Fibroblast of gingiva (primary cell): ENCODE measurements at regions not wholly inside any gene's neighbourhood (a gene's known extent, or its start where the extent isn't known, plus 50 kb on each side); places are given as distances from the start of the nearest gene placed in this dataset.
"Not testable (repeated sequence)": the region's sequence is repeated elsewhere in the genome, so short reads cannot be mapped to it uniquely, and the experiment has no call there.

Source experiments
- DNase-seq: peaks from one replicate; pipeline ENCODE4 v3.0.0-alpha.2; 2011; ENCODE audit warnings: low read depth

GRCh38 chr15:96470681-96471310 lies 140.3 kb downstream of the NR2F2 start:
- DNase-seq: no peak

DNA sequence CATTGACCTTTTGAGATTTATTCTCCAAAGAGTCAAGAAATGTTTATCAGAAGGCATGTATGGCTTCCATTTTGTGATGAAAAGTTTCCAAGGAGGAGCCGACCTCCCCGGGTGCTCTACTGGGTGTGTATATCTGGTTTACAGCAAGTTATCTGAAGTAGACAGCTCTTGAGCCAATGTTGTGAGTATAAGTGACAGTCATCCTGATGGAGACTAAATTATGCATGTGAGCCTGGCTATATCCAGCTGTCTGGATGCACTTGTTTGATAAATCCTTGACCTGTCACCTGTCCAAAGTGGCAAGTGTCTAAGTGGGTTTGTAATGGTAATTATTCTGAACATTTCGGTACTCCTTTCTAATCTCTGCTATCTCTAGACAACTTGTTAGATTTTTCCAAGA lies 142.2 kb downstream of the NR2F2 start:
- DNase-seq: no peak

GRCh38 chr15:96473556-96473955 lies 143.1 kb downstream of the NR2F2 start:
- no peak for DNase-seq

- no peak for DNase-seq
These were observed 143.7 kb downstream of the NR2F2 start for GRCh38 chr15:96474231-96474664.

DNA sequence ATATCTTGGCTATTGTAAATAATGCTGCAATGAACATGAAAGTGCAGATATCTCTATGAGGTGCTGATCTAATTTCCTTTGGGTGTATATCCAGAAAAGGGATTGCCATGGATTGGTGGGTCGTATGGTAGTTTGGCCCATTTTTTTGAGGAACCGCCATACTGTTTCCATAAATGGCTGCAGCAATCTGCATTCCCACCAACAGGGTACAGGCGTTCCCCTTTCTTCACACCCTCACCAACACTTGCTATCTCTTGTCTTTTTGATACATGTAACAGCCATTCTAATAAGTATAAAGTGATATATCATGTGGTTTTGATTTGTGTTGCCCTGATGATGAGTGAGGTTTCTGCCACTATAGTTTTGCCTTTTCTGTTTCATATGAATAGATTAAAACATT lies 146.7 kb downstream of the NR2F2 start:
- DNase-seq: no peak

- not testable (repeated sequence) for DNase-seq
These were observed 153.9 kb downstream of the NR2F2 start for GRCh38 chr15:96484412-96484811.

GRCh38 chr15:96484830-96485229 lies 154.3 kb downstream of the NR2F2 start:
- no peak for DNase-seq

GRCh38 chr15:96487245-96487644 lies 156.7 kb downstream of the NR2F2 start:
- no peak for DNase-seq

GRCh38 chr15:96491066-96491699 lies 160.7 kb downstream of the NR2F2 start:
- DNase-seq: not testable (repeated sequence)

GRCh38 chr15:96491700-96492644 lies 161.5 kb downstream of the NR2F2 start:
- not testable (repeated sequence) for DNase-seq

DNA sequence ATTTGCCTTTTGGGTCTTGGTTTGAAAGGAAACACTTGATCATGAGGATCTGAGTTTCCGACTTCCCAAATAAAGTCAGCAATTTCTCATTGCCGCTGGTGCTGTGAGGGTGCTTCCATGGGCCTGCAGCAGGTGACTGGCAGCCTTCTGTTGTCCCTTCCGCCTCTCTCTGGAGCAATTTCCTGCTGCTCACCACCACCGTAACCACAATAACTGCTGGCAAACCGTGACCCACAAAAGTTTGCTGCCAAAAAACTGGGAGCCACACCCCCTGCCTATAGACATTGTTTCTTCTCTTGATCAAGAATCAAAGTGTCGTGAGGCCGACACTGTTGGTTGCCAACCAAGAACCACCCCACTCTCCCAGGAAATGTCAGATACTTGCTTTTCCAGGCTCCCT lies 164.0 kb downstream of the NR2F2 start:
- no peak for DNase-seq

DNA sequence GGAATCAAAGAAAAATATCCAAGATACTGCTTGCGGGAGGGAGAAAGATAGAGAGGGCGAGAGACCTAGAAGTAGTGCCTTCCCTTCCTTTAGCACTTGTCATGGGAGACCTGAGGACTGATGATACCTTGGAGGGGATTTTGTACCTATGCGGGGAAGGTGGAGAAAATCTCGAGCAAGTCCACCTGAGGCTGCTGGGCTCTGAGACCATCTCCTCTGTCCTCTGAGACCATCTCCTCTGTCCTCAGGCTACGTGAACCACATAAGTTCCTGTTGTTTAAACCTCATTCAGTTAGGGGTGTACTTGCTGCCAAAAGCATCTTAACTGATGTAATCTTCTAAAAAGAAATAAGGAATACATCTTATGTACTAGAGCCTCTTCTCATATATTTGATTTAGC lies 164.9 kb downstream of the NR2F2 start:
- no peak for DNase-seq

DNA sequence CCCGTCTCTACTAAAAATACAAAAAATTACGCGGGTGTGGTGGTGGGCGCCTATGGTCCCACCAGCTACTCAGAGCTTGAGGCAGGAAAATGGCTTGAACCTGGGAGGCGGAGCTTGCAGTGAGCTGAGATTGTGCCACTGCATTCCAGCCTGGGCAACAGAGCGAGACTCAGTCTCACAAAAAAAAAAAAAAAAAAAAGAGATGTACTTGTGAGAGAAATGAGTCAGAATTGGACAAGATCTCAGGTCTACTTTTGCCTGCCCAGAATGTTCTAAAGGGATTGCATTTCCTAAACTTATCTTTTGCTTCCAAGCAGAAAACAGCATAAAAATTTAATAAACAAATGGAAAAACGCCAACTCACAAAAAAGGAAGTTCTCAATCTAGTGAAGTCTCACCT lies 167.5 kb downstream of the NR2F2 start:
- no peak for DNase-seq

GRCh38 chr15:96500508-96500907 lies 170.0 kb downstream of the NR2F2 start:
- no peak for DNase-seq

GRCh38 chr15:96501362-96501761 lies 170.9 kb downstream of the NR2F2 start:
- no peak for DNase-seq

- DNase-seq: no peak
These were observed 171.7 kb downstream of the NR2F2 start for GRCh38 chr15:96502196-96502595.

DNA sequence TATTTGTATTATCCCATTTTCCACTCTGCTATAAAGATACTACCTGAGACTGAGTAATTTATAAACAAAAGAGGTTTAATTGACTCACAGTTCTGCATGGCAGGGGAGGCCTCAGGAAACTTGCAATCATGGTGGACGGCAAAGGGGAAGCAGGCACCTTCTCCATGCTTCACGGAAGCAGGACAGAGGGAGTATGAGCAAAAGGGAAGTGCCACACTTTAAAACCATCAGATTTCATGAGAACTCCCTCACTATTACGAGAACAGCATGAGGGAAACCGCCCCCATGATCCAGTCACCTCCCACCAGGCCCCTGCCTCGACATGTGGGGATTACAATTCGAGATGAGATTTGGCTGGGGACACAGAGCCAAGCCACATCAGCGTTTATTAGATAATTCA lies 172.8 kb downstream of the NR2F2 start:
- DNase-seq: no peak

DNA sequence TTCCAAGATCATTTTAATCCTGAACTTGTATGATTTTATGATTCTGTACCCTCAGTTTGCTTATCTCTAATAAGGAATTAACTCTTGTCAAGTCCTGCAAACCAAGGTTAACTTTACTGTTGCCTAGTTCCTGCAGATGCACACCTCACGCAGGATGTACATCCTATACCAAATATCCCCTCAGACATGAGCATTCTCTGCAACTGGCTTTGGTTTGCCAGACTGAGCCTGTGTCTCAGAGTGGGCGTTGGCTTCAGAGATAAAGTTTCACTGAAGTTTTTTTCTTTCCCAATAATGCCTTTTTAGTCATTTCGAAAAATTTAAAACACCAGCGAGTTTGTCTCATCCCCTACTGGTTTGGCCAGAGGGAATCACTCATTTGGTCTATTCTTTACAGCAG lies 173.9 kb downstream of the NR2F2 start:
- no peak for DNase-seq

DNA sequence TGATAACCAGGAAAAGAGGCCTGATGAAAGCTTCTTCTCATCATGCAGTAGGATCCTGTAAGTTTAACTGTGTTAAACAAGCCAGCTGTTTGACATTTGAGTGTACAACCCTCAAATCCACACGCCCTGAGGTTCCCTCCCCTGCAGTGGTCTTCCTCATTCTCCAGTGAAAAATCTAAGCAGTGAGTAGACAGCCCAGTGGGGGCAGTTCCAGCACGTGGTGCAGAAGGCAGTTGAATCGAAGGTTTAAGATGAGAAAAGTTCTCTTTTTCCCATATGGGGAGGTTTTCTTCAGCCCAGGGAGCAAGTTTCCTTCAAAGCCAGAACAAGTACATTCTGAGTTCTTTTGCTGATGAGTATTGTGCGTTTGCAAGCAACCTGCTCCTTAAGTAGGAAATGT lies 174.5 kb downstream of the NR2F2 start:
- DNase-seq: no peak

DNA sequence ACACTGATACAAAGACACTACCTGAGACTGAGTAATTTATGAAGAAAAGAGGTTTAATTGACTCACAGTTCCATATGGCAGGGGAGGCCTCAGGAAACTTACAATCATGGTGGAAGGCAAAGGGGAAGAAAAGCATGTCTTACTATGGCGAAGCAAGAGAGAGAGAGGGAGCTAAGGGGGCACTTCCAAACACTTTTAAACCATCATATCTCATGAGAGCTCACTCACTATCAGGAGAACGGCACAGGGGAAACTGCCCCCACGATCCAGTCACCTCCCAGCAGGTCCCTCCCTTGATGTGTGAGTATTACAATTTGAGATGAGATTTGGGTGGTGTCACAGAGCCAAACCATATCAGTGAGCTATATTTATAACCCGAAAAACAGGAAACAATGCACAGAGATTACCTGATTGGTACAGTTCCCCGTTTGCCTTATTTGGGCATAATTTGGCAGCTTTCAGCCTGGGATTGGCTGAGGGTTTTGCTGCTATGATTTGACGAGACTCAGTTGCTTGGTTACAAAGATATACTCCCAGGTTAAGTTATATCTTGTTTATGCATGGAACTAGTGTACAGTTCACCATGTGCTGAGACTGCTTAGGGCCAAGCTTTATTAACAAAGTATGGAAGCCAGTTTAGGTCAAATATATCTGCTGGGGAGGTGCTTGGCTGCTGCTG lies 184.2 kb downstream of the NR2F2 start:
- DNase-seq: no peak

DNA sequence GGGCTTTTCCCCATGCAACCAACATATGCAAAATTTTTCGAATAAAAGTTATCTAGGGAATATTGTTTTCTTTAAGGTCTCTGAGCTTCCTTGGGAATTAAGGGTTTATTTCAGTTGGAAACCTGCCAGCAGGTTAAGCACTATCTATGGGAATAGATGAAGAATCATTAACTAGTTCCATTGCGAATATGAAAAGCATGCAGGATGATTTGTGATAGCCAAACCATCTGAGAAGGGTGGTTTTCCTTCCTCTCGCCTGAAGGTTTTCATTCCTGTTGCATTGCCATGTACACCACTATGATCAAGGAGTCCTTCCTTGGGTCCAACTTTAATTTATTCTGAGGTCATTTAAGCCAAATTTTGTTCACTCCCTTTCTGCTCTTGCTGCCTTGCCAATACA lies 184.9 kb downstream of the NR2F2 start:
- DNase-seq: no peak

GRCh38 chr15:96521386-96521785 lies 190.9 kb downstream of the NR2F2 start:
- no peak for DNase-seq
